GM21717 (cell line): ENCODE measurements at regions not wholly inside any gene's neighbourhood (a gene's known extent, or its start where the extent isn't known, plus 50 kb on each side); places are given as distances from the start of the nearest gene placed in this dataset.

Experiments
- ATAC-seq: cut with Tn5 transposase; IDR thresholded peaks from one replicate; pipeline ENCODE4 v1.9.1; 2021; ENCODE audit warnings: mild to moderate bottlenecking, moderate library complexity; ENCODE audit not compliant: unreplicated experiment

DNA sequence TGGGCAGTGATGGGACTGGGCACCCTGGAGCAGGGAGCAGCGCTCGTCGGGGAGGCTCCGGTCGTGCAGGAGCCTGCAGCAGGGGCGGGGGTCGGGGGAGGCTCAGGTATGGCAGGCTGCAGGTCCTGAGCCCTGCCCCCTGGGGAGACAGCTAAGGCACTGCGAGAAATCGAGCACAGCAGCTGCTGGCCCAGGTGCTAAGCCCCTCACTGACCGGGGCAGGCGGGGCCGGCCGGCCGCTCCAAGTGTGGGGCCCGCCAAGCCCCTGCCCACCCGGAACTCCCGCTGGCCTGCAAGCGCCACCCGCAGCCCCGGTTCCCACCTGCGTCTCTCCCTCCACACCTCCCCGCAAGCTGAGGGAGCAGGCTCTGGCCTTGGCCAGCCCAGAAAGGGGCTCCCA, 326.8 kb upstream of the TMTC1 start:
- no peak for ATAC-seq

DNA sequence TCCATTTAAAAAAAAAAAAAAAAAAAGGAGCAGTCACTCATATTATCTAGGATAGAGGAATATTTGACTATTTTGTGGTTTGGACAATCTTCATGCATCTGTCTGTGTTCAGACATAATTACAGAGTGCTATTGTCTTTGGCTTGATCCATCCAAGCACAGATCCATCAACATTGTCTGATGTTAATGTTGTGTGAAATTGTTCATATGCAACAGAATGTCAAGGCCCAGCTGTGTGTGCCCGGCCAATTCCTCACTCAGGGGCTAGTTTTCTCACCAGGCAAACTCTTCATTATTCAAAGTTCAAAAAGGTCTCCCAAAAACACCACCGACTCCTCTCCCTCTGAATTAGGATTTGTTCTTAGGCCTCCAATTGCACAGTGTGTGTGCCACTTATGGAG, 324.9 kb upstream of the TMTC1 start:
- ATAC-seq = no peak

- ATAC-seq = no peak
Measured at GRCh38 chr12:30106204-30106965, 322.6 kb upstream of the TMTC1 start.

GRCh38 chr12:30105505-30105904, 321.8 kb upstream of the TMTC1 start:
- no peak for ATAC-seq

DNA sequence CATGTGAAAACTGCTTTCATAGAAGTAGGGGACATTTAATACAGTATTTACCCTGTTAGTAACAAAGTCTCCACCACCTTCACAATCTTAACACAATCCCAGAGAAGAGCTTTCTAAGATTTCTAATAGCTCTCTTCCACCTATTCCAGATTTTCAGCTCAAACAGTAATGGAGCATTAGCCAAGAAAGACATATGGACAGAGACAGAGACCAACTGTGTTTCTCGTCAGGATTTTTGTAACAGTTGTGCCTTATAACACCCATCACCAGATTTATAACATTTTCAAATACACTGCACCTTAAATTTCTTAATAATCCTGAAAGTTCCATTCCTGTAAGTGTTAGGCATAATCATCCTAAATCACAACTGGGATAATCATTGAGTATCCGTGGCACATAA, 321.2 kb upstream of the TMTC1 start:
- no peak for ATAC-seq

- no peak for ATAC-seq
Measured at GRCh38 chr12:30100741-30101140, 317.0 kb upstream of the TMTC1 start.

DNA sequence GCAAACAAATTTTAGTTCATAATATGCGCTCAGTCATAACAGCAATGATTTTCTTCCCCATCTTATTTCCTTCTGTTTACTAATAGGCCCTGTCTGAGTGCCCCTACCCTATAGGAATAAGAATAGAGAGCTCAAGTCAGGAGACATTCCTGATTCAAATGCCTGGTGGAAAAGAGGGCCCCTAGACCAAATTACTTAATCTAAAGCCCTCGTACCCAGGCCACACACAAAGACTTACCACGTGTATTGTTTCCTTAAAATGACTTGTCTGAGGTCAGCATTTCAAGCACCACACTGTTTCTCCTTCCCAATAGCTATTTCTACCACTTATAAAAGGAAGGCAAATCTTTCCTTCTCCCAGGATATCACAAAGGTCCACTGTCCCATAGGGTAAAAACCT, 314.9 kb upstream of the TMTC1 start:
- ATAC-seq = no peak

DNA sequence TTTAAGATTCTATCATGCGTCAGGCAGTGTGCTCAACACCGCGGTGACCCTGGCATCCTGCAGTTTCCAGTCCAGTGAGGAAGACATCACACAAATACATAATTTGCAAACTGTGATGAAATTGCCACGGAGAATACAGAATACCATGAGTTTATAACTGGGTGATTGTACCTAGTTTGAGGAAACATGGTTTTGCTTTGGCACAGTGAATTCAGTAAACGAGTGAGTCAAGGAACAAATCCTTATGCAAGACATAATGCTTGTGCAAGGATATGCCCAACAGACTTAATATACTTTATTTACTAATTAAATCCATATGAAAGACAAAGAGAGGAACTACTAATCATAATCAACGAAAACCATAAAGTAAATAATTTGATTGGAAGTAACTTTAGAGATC, 311.8 kb upstream of the TMTC1 start:
- ATAC-seq = no peak

DNA sequence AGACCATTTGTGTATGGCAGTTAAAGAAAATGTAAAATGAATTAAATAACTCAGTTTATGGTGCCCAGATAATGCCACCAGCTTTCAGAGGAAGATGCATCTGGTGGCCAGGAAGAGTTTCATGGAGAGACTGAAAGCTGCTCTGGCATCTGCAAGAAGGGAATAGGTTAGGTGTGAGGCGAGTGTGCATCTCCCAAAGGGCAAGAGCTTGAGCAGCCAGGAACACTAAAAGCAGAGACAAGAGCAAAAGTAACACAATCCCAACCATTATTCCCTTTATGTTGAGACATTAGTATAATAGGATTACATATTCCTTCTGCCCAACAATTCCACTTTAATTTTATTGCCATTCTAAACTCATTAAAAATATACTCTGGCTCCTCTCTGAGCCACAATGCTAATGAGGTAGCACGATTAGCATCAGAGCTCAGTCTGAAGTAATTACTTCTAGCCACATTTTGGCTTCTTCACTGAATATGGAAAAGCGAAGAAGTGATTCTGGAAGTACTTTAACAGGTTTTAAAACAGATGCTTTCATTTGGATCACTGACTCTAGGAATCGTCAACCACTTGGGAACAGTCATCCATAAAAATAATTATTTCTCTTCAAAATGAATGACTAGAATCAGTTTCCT, 309.4 kb upstream of the TMTC1 start:
- no peak for ATAC-seq

DNA sequence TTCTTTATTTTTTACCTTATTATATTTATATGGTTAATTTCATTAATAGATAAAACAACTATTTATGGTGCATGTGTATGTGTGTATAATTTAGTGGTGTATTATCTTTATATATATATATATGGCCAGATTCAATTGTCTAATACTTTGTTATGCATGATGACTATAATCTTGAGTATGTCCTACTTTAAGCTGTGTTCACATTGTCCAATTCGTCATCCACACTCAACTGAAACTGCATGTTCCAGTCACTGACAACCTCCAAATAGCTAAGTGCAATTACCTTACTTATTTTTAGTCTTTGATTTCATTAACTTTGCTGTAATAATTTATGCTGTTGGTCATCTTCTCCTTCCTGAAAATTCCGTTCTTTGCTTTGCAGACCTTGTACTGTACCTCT, 306.5 kb upstream of the TMTC1 start:
- ATAC-seq = no peak

GRCh38 chr12:30088259-30088995, 304.7 kb upstream of the TMTC1 start:
- no peak for ATAC-seq

- ATAC-seq = no peak
Measured at GRCh38 chr12:30082381-30082780, 298.6 kb upstream of the TMTC1 start.

DNA sequence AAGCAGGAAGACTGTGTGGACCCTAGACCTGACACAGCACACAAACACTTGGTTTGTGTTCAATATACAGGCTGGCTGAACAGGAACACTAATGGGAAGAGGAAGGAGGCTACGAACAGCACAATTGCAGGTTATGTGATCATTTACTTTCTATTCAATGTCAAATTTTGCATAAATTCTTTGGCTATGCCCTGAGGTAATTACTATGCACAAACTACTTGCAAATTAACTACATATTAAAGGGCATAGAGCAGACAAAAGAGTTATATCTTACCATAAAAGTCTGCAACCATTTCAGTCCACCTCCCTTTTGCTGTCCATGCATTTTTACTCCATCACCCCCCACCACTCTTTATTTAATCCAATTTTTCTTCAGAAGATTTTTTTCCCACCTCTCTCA, 291.2 kb upstream of the TMTC1 start:
- ATAC-seq = no peak

GRCh38 chr12:30072824-30073223, 289.1 kb upstream of the TMTC1 start:
- ATAC-seq = no peak

DNA sequence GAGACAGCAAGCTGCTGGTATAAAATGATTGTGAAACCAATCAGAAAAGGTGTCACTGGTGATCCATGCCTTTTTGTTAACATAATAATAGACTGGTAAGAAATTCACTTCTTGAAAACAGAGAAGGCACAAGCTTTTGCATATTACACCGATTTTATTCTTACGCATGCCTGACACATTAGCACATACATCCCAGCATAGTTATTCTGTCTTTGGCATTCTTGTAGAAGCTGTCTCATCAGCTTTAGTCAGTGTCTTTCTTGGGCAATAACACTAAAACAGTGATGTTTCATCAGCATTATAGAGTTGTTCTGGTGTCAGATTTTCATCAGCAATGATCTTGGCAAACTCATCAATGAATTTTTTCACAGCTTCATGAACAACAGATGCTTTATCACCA, 283.4 kb upstream of the TMTC1 start:
- no peak for ATAC-seq

DNA sequence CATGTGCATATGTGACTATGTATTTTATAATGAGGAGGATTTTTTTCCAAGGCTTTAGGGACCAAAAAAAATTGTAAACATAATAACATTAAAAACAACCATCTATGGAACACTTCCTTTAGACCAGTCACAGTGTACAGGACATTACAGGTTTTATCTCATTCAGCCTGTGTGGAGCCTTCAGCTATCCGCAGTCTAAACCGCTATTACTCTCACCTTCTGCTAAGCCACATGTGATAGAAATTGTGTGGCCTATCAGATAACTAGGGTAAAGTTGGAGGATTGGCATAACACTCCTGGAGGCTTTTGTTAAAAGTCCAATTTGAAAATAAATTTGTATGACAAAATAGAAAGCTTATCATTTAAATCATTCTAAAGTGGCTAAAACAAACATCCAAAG, 281.2 kb upstream of the TMTC1 start:
- ATAC-seq = no peak

GRCh38 chr12:30063435-30063945, 279.7 kb upstream of the TMTC1 start:
- ATAC-seq = no peak

GRCh38 chr12:30048371-30048770, 264.6 kb upstream of the TMTC1 start:
- ATAC-seq = no peak

GRCh38 chr12:30047516-30048254, 263.9 kb upstream of the TMTC1 start:
- ATAC-seq = no peak

DNA sequence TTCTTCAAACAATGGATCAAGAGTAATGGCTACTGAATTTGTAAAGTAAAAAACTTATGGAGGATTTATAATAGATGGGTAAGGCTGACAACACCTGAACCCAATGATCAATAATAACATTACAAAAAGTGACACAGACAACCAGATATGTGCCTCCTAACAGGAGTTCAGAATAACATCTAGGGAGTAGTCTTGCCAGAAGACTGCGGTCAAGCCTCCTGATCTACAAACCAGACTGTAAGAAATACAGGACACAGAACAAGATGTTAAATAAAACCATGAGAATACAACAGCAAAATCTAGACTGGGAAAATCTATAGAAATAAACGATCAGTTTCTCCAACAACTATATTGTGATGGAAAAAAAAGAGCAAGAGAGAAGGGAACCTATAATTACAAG, 262.6 kb upstream of the TMTC1 start:
- ATAC-seq = no peak

GRCh38 chr12:30045171-30045570, 261.4 kb upstream of the TMTC1 start:
- ATAC-seq = no peak
